IPS-NIHi7 (cell line): ENCODE measurements at regions not wholly inside any gene's neighbourhood (a gene's known extent, or its start where the extent isn't known, plus 50 kb on each side); places are given as distances from the start of the nearest gene placed in this dataset.
"Not testable (repeated sequence)": the region's sequence is repeated elsewhere in the genome, so short reads cannot be mapped to it uniquely, and the experiment has no call there.

Source experiments
- DNase-seq: peaks from one replicate; pipeline ENCODE4 v3.0.0; 2012; ENCODE audit warnings: mixed read lengths; ENCODE audit errors: extremely low spot score

GRCh38 chr1:206361978-206362543 is 108.2 kb upstream of the IKBKE start:
- DNase-seq = not testable (repeated sequence)

DNA sequence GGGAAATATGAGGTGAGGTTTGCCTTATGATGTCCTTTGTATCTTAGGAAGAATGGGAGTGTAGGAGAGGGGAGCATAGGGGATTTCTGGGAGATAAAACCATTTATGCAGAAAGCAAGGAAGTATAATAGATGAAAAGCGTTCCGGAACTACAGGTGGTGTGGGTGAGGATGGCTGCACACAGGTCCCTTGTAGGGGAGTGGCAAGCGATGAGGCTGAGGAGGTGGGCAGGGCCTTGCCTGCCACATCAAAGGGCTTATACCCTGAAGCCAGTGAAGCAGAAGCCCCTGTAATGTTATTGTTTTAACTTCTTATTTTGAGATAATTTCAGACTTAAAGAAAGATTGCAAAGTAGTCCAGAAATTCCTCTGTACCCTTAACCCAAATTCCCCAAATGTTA is 107.3 kb upstream of the IKBKE start:
- DNase-seq = not testable (repeated sequence)

DNA sequence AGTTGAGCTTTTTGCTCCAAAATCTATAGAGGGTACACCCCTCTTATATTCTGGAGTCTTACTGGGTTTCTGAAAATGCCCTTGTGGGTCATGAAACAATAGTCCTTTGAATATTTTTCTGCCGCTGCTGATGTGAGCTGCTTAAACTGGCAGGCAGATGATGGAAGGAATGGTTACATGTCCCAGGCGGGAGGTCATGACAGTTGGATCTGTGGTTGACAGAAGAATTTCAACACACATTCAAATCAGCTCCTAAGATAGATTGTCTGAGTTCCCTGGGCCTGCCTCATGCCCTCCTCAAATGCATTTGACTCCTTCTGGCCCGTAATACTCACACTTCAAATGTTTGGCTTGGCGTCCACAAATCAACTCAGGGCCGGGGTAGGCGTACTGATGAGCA is 105.0 kb upstream of the IKBKE start:
- DNase-seq = peak; percentile 0

- not testable (repeated sequence) for DNase-seq
Measured at GRCh38 chr1:206366131-206366530, 104.1 kb upstream of the IKBKE start.

DNA sequence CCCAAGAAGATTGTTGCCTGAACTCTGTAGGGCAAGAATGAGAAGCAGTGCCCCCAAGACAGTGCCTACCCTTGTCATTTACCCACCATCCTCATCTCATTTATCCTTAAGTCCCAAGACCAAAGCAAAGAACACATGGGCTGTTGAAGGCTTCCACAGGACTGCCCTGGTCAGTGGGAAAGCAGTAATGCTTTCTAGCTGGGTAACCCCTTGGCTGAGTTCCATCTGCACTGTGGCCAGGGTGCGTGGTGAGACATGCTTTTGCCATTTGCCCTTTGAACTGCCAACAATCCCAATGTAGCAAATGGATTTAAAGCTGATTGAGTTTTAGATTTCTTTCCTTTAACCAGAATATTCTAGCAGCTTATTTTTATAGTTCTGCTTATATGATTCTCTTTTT is 103.5 kb upstream of the IKBKE start:
- DNase-seq = not testable (repeated sequence)

DNA sequence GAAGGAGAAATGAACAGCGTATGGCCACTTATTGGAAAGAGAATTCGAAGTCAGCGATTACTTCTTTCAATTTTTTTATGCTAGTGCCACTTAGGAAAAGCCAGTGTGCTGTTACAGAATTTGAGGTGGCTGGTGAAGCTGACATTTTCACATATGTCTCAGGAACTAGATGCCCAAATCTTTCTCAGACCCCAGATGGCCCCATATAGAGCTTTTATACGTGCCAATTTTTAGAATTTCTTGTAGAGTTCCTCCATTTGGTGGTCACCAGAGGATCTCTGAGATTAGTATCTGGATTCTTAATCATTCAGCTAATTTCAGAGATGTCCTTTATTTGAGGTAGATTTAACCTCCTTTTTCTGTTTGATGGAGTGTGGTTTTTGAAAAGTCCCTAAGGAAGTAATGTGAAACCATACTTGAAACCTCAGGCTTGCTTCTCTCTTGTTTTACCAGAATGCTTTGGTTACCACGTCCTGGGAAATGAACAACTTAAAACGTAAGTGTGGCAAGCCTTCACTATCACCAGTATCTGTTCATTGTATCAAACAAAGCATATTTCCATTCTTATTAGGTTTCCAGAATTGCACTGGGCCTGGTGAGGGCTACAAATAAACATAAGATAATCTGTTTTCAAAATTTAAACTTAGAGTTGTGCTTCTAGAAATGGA is 102.2 kb upstream of the IKBKE start:
- DNase-seq = not testable (repeated sequence)

DNA sequence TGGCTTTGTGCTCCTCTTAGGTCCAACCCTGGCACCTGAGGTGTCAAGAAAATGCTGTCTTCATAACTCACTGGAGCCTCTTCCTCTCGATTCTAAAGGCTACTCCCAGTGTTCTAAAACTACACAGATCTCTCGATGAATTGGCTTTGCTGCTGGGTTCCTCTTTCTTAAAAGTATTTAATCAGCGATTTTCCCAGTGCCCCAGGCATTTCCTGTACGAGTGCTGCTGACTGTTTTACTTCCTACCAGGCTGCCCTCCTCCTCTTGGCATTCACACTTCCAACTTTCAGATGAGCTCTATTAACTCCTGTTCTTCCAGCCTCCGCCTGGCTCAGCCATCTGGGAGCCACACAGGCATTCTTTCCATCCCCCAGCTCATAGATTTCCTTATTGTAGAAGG is 95.6 kb upstream of the IKBKE start:
- not testable (repeated sequence) for DNase-seq

DNA sequence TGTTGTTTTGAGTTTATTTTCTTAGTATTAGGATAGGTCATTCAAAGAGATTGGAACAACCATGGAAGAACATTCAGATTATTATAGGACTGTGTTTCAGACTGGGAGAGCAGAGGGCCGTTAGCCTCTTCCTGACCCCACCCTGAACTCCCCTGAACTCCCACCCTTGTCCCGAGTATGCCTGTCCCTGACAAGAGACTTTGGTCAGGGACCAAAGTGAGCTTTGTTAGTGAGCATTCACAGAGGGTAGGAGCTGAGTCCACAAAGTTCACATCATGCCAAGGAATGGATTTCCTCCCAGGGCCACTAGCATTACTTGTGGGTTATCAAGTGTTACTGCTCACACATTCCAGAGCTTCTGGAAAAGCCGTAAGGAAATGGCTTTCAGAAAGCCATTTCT is 94.7 kb upstream of the IKBKE start:
- not testable (repeated sequence) for DNase-seq

DNA sequence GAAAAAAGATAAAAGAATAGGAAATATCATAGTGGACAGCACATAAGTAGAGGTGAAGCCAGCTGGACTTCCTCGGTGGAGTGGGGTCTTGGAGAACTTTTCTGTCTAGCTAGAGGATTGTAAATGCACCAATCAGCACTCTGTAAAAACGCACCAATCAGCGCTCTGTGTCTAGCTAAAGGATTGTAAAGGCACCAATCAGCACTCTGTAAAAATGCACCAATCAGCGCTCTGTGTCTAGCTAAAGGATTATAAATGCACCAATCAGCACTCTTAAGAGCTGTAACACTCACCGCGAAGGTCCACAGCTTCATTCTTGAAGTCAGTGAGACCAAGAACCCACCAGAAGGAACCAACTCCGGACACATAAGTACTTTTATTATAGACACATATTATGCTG is 91.8 kb upstream of the IKBKE start:
- not testable (repeated sequence) for DNase-seq

- not testable (repeated sequence) for DNase-seq
Measured at GRCh38 chr1:206379245-206379644, 91.0 kb upstream of the IKBKE start.

DNA sequence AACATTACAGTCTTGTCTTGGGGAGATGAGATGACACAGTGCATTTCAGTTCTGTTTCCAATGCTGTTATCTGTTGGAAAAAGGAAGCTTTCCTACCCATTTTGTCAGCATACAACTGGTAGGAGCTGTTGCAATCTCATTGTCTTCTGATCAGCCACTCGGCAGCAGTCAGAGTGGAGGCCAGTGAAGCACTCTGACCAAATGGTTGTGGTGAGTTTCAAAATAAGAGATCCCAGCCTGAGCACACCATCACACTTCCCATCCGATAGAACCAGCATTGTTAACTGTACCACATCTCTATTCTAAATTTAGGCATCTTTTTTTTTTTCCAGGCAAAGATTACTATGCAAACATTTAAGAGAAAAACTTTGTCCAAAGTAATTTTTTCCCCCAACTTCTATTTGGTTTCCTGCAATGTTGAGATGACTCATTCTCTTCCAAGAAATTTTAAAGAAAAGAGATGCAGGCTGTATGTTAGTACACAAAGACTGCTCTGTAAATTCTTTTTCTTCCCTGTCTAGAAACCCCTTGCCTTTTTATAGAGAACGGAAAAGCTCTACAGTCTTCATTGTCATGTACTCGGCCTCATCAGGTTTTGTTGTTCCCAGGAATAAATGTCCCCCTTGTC is 90.0 kb upstream of the IKBKE start:
- DNase-seq = not testable (repeated sequence)

- DNase-seq = not testable (repeated sequence)
Measured at GRCh38 chr1:206380791-206381610, 89.3 kb upstream of the IKBKE start.

- not testable (repeated sequence) for DNase-seq
Measured at GRCh38 chr1:206384029-206384807, 86.1 kb upstream of the IKBKE start.

- not testable (repeated sequence) for DNase-seq
Measured at GRCh38 chr1:206384891-206385290, 85.4 kb upstream of the IKBKE start.

DNA sequence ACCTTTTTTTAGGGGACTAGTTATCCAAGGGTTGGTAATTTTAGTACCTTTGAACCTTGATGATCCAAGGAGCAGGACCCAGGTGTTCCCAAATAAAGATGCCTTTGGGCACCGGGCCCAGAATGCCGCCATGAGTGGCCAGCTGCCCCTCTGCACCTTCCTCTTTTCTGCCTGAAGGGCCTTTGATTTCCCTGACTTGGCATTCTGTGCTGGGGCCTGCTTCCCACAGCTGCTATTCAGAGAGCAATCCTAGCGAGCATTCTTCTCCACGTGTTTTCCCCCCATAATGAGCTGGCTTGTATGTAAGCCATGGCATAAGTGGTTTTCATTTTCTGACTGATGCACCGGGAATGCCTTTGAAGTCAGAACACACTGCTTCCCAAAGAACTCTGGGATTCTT is 82.6 kb upstream of the IKBKE start:
- DNase-seq = not testable (repeated sequence)

DNA sequence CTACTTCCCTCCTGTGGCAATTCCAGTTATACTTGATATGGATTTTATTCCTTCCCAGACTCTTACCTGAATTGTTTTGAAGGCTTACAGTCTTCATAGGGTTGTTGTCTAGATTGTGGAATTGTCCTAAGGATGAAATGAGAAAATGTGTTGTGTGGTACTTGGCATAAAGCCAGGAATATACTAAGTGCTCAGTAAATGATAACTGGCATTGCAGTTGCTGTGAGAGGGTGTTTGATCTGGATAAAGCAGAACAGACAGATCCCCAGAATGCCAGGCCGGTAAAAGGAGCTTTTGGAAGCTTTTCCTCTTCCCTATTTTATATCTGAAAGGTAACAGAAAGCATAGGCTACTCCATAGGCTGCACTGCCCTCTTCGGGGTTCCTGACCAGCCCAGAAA is 78.4 kb upstream of the IKBKE start:
- not testable (repeated sequence) for DNase-seq

DNA sequence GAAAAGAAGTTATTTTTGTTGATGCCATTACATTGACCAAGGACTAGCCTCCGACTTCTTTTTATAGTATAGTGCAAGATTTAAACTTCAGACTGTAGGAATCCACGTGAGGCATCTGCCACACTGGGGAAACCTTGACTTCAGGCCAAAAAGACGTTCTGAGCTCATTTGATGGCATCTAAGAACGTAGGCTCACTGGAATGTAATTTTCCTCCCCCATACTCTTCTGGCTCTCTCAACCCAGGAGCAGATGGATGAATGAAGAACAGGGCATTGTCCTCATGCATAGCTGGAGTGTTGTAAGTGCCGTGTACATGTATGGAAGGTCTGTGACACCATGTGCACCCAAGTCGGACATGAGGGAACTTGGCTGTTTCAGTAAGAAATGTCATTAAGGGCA is 72.8 kb upstream of the IKBKE start:
- not testable (repeated sequence) for DNase-seq

DNA sequence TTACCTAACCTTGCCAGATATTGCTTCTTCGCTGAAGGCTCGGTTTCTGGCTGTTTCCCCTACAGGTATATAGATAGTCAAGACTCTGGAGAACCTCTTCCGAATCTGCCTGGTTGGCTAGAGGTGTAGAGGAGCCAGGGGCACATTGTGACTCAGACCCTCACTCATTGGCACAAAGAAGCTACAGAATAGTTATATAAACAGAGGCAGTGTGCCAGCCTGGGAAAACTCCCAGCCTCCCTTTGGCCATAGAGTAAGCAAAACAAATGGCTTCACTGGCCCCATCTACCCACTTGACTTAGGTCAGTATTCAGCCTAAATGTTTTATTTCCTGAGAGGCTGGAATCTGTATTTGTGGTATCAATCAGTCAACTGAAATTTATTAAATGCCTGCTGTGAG is 72.0 kb upstream of the IKBKE start:
- not testable (repeated sequence) for DNase-seq

- not testable (repeated sequence) for DNase-seq
Measured at GRCh38 chr1:206403612-206404307, 66.5 kb upstream of the IKBKE start.

GRCh38 chr1:206404309-206405027 is 65.8 kb upstream of the IKBKE start:
- DNase-seq = not testable (repeated sequence)
